T-helper 1 cell (primary cell): ENCODE measurements at regions not wholly inside any gene's neighbourhood (a gene's known extent, or its start where the extent isn't known, plus 50 kb on each side); places are given as distances from the start of the nearest gene placed in this dataset.

Source experiments
- DNase-seq, 5 donors: peaks; one replicate each; pipeline ENCODE4 v3.0.0-alpha.2; 2012 to 2020

GRCh38 chr16:13291591-13292333, 390.4 kb downstream of the SHISA9 start:
- DNase-seq = no peak

GRCh38 chr16:13296206-13296605, 394.8 kb downstream of the SHISA9 start:
- DNase-seq = no peak

GRCh38 chr16:13298666-13299065, 397.3 kb downstream of the SHISA9 start:
- no peak for DNase-seq

- no peak for DNase-seq
Measured at GRCh38 chr16:13300066-13300840, 398.9 kb downstream of the SHISA9 start.

- DNase-seq = no peak
Measured at GRCh38 chr16:13305019-13305755, 403.8 kb downstream of the SHISA9 start.

GRCh38 chr16:13306161-13306995, 405.0 kb downstream of the SHISA9 start:
- no peak for DNase-seq

- no peak for DNase-seq
Measured at GRCh38 chr16:13307255-13307654, 405.9 kb downstream of the SHISA9 start.

- DNase-seq = no peak
Measured at GRCh38 chr16:13307851-13308250, 406.5 kb downstream of the SHISA9 start.

- no peak for DNase-seq
Measured at GRCh38 chr16:13312063-13312462, 410.7 kb downstream of the SHISA9 start.

GRCh38 chr16:13313351-13313750, 412.0 kb downstream of the SHISA9 start:
- DNase-seq = no peak

- no peak for DNase-seq
Measured at GRCh38 chr16:13314633-13315032, 413.2 kb downstream of the SHISA9 start.

GRCh38 chr16:13315642-13316427, 414.4 kb downstream of the SHISA9 start:
- DNase-seq = no peak

- DNase-seq = no peak
Measured at GRCh38 chr16:13322336-13322735, 420.9 kb downstream of the SHISA9 start.

- no peak for DNase-seq
Measured at GRCh38 chr16:13324851-13325250, 423.5 kb downstream of the SHISA9 start.

- DNase-seq = no peak
Measured at GRCh38 chr16:13325396-13325795, 424.0 kb downstream of the SHISA9 start.

- no peak for DNase-seq
Measured at GRCh38 chr16:13331918-13332317, 430.5 kb downstream of the SHISA9 start.

- no peak for DNase-seq
Measured at GRCh38 chr16:13332713-13333255, 431.4 kb downstream of the SHISA9 start.

GRCh38 chr16:13333336-13333735, 431.9 kb downstream of the SHISA9 start:
- no peak for DNase-seq

GRCh38 chr16:13335879-13336278, 434.5 kb downstream of the SHISA9 start:
- no peak for DNase-seq

GRCh38 chr16:13336335-13336734, 434.9 kb downstream of the SHISA9 start:
- DNase-seq = no peak
